Pancreas (tissue), 10 donors: ENCODE measurements at regions not wholly inside any gene's neighbourhood (a gene's known extent, or its start where the extent isn't known, plus 50 kb on each side); places are given as distances from the start of the nearest gene placed in this dataset.

ENCODE experiments used
- ATAC-seq, 4 donors: fragments of 200-7000 bp; cut with Tn5 transposase; one replicate each; pipeline versions ENCODE4 v1.8.0 to v1.9.1; 2020; ENCODE audit warnings: mild to moderate bottlenecking in 4 of 4, moderate library complexity in 4 of 4
- DNase-seq, 6 donors: peaks; one replicate each; pipeline ENCODE4 v3.0.0-alpha.2; 2020
- FAIRE-seq: peaks from 2 replicates; lab custom pipeline; 2012; peaks lifted over from hg19 to GRCh38; lab: Jason Lieb, UNC
- H3K27ac ChIP-seq, 4 donors: fragments of 200-600 bp; sonication (generic); 1 replicate in 3 of 4; 2 replicates in 1 of 4; pipeline versions ENCODE4 v1.5.0 to v1.8.0; 2020
- H3K27me3 ChIP-seq, 4 donors: fragments of 200-600 bp; one replicate each; pipeline ENCODE4 v1.8.0; 2021
- H3K36me3 ChIP-seq, 3 donors: fragments of 200-600 bp; sonication (generic) in 1 of 3; one replicate each; pipeline versions ENCODE4 v1.5.0 to v1.8.0; 2020 to 2021
- H3K4me1 ChIP-seq, 3 donors: fragments of 200-600 bp; one replicate each; pipeline ENCODE4 v1.8.0; 2021
- H3K4me3 ChIP-seq, 4 donors: fragments of 200-600 bp; sonication (generic) in 2 of 4; one replicate each; pipeline versions ENCODE4 v1.5.0 to v1.8.0; 2020 to 2021
- H3K9me3 ChIP-seq, 4 donors: fragments of 200-600 bp; one replicate each; pipeline ENCODE4 v1.8.0; 2021
- WGBS, 2 donors: extraction: QIAGEN DNeasy Blood & Tissue Kit; methylation state at CpG; one replicate each; pipeline ENCODE4 v1.1.7; 2013; 5-methylcytosine and 5-hydroxymethylcytosine counted together
- intact Hi-C, 3 donors: fragments of 100-400 bp; cut with DNase I; formaldehyde crosslinking; loops; one replicate each; pipeline versions ENCODE4 v1.11.1 to v1.14.2; 2022
- TF ChIP-seq, protein P1 (sequence below), 4 donors: fragments of 200-600 bp; sonication (generic) in 3 of 4; IDR thresholded peaks; one replicate each; pipeline versions ENCODE4 v1.5.0 to v1.8.0; 2021; ENCODE audit warnings: antibody characterized with exemption in 4 of 4
- donor health status: healthy with polysubstance abuse.
- donor health status: DM: no; HTN: no; CAD: no; lungs with moderate emphysema.
- donor health status: DM: no; HTN: no; CAD: no.
- donor health status: control.
- donor health status: control.
- donor health status: Bipolar disorder and iron deficiency.
- donor health status: DM: yes; HTN: yes; CAD: no.
- donor health status: DM: no; HTN: no; CAD: no.
- donor health status: DM: no; HTN: no; CAD: no.
- donor health status: DM: yes; HTN: yes; CAD: no.

DNA sequence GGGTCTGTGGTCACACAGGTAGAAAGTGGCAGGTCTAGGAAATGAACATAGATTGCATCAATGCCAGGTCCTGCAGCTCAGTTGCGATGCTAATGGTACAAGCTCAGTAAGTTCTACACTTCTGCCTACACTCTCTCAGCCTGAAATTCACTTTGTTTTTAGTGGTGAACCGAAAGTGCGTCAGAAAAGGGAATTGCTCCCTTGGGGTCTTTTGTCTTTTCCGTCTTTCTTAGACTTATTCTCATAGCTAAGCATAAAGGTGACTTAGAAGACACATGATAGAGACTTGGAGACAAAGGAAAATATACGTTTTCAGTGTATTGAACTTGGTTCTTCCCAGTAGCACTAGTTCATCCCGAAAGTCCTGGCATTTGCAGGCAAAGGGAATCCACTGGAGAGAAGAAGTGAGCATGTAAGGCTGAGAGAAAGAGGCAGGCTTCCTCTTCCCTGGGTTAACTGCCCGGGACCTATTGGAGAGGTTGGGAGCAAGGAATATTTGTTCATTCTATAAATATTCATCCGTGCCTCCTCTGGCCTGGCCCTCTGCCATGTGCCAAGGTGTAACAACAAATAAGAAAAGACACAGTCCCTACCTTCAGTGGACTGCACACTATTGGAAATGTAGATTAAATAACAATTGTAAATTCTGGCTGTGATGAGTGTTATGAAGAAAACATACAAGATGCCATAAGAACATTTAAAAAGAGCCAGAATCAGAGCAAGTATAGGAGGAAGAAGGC, 785.8 kb downstream of the MED13L start:
- WGBS, 2 donors, result 37 to 58% methylated on average over 8 of the region's 8 CpGs

DNA sequence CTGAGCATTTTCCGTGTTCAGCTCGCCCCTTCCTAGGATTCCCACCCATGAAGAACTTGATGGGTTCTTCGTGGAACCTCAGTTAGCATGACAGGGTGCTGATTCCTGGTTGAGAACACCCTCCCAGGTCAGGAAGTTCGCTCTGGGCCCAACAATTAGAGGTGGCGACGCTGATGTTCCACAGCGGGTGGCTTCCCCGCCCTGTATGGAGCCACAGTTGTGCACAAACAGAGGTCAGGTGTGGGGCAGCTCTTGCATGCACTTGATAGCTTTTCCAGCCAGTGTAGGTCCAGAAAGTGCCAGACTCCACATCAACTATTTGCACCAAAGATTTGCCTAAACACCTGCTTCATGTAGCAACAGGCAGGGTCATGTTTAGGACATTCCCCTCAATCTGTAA, 788.2 kb downstream of the MED13L start:
- Histone ChIP-seq H3K9me3 (no peaks in the 10 kb centered on the region), H3K4me3 (no peak overlapping the region), H3K36me3 (no peaks in the 10 kb centered on the region), H3K4me1 (no peaks in the 10 kb centered on the region), H3K27ac (no peak overlapping the region), H3K27me3 (no peaks in the 10 kb centered on the region)
- ATAC-seq (no peak), DNase-seq (no peak), FAIRE-seq (no peak)
- TF ChIP-seq, protein P1, sequence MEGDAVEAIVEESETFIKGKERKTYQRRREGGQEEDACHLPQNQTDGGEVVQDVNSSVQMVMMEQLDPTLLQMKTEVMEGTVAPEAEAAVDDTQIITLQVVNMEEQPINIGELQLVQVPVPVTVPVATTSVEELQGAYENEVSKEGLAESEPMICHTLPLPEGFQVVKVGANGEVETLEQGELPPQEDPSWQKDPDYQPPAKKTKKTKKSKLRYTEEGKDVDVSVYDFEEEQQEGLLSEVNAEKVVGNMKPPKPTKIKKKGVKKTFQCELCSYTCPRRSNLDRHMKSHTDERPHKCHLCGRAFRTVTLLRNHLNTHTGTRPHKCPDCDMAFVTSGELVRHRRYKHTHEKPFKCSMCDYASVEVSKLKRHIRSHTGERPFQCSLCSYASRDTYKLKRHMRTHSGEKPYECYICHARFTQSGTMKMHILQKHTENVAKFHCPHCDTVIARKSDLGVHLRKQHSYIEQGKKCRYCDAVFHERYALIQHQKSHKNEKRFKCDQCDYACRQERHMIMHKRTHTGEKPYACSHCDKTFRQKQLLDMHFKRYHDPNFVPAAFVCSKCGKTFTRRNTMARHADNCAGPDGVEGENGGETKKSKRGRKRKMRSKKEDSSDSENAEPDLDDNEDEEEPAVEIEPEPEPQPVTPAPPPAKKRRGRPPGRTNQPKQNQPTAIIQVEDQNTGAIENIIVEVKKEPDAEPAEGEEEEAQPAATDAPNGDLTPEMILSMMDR (IDR thresholded peaks at IDR 0.05), result no peak
- WGBS, 2 donors, result 58 to 76% methylated on average over 8 of the region's 8 CpGs
- intact Hi-C loops, result no loop called here

More for the DNA sequence above, 785.8 kb downstream of the MED13L start:
- Histone ChIP-seq H3K4me3 (no peak overlapping the region), H3K4me1 (no peaks in the 10 kb centered on the region), H3K27ac (no peak overlapping the region), H3K36me3 (no peaks in the 10 kb centered on the region), H3K9me3 (no peaks in the 10 kb centered on the region), H3K27me3 (no peaks in the 10 kb centered on the region)
- FAIRE-seq (no peak), DNase-seq (no peak), ATAC-seq (no peak)
- TF ChIP-seq, protein P1 (IDR thresholded peaks at IDR 0.05), result no peak
- intact Hi-C loops, result no loop called here

DNA sequence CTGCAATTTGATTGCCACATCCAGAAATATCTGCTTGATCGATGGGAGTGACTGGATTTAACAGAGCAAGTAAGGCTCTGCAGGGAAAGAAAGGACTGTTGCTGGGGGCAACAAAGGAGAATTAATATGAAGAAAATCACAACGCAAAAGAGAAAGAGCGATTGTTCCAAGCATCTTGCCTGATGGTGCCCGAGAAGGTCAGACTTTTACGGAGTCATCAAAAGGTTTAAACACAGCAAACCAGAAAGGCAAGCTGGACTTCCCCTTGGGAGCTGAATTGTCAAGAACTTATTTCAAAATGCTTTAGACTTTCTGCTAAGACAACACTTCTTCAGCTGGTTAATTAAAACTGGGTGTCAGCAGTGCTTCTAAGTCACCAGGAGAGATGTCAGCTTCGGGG, 791.5 kb downstream of the MED13L start:
- no peaks in the 10 kb centered on the region for H3K36me3 ChIP-seq
- no peak overlapping the region for H3K27ac ChIP-seq
- intact Hi-C loops, result no loop called here
- TF ChIP-seq, protein P1 (IDR thresholded peaks at IDR 0.05), result no peak
- no peak overlapping the region for H3K4me3 ChIP-seq
- no peak for FAIRE-seq
- no peaks in the 10 kb centered on the region for H3K4me1 ChIP-seq
- H3K27me3 ChIP-seq, result no peaks in the 10 kb centered on the region
- 23 to 30% methylated on average over 6 of the region's 6 CpGs for WGBS, 2 donors
- ATAC-seq, result no peak
- DNase-seq, result no peak
- H3K9me3 ChIP-seq, result no peaks in the 10 kb centered on the region

DNA sequence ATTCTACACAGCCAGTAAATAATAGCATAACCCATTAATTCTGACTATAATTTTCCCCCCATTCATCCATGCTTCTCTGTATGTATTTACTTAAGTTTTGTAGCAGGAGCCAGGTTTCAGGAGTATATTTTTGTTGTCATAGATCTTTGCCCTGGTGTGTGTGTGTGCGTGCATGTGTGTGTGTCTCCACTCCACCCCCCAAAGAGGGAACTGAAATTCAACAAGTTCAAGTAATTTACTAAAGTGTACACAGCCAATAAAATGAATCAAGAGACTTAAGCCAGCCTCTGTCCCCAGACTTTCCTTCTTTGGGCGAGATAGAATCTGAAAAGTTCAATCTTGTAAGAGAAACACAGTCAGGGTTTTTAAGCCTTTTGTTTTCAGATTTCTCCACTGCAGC, 792.0 kb downstream of the MED13L start:
- Histone ChIP-seq H3K36me3 (no peaks in the 10 kb centered on the region), H3K4me1 (no peaks in the 10 kb centered on the region), H3K4me3 (no peak overlapping the region), H3K27me3 (no peaks in the 10 kb centered on the region), H3K9me3 (no peaks in the 10 kb centered on the region), H3K27ac (no peak overlapping the region)
- no peak for FAIRE-seq
- DNase-seq, result no peak
- WGBS, 2 donors, result 58 to 63% methylated on average over 2 of the region's 2 CpGs
- TF ChIP-seq, protein P1 (IDR thresholded peaks at IDR 0.05), result no peak
- ATAC-seq, result no peak
- intact Hi-C loops, result no loop called here

DNA sequence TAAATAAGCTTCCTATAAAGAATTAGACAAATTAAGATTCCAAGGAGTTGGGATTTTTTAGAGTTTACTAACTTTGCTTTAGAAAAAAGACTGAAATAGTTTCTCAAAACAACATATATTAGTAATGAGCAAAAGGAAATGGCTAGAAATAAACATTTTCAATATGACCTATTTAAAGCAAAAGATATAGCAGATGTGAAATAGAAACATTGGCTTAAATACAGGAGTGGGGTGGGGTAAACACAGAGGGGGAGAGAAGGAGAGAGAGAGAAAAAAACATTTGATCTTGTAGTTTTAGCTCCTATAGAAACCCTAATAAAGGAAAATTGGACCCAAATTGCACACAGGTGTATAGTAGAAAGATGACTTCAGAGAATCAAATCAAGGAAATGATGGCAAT, 794.5 kb downstream of the MED13L start:
- Histone ChIP-seq H3K4me3 (no peak overlapping the region), H3K4me1 (no peaks in the 10 kb centered on the region), H3K27ac (no peak overlapping the region), H3K9me3 (no peaks in the 10 kb centered on the region), H3K36me3 (no peaks in the 10 kb centered on the region), H3K27me3 (no peaks in the 10 kb centered on the region)
- ATAC-seq (no peak), FAIRE-seq (no peak), DNase-seq (no peak)
- intact Hi-C loops, result no loop called here
- TF ChIP-seq, protein P1 (IDR thresholded peaks at IDR 0.05), result no peak
